GM19452 (cell line): ENCODE measurements at regions not wholly inside any gene's neighbourhood (a gene's known extent, or its start where the extent isn't known, plus 50 kb on each side); places are given as distances from the start of the nearest gene placed in this dataset.

Experiments used
- ATAC-seq: cut with Tn5 transposase; IDR thresholded peaks from one replicate; pipeline ENCODE4 v1.9.1; 2021; ENCODE audit not compliant: unreplicated experiment

- ATAC-seq = no peak
Observed at GRCh38 chr7:41114131-41114530, 588.8 kb downstream of the INHBA start.

GRCh38 chr7:41113719-41114118 is 589.2 kb downstream of the INHBA start:
- ATAC-seq = no peak

- no peak for ATAC-seq
Observed at GRCh38 chr7:41110186-41110585, 592.7 kb downstream of the INHBA start.

- ATAC-seq = no peak
Observed at GRCh38 chr7:41108821-41109220, 594.1 kb downstream of the INHBA start.

- ATAC-seq = no peak
Observed at GRCh38 chr7:41107938-41108448, 594.9 kb downstream of the INHBA start.

- no peak for ATAC-seq
Observed at GRCh38 chr7:41107330-41107937, 595.5 kb downstream of the INHBA start.

- ATAC-seq = no peak
Observed at GRCh38 chr7:41104631-41105030, 598.3 kb downstream of the INHBA start.

- ATAC-seq = no peak
Observed at GRCh38 chr7:41103331-41103730, 599.6 kb downstream of the INHBA start.

- ATAC-seq = no peak
Observed at GRCh38 chr7:41098846-41099245, 604.0 kb downstream of the INHBA start.

- ATAC-seq = no peak
Observed at GRCh38 chr7:41098402-41098801, 604.5 kb downstream of the INHBA start.

GRCh38 chr7:41097501-41097900 is 605.4 kb downstream of the INHBA start:
- no peak for ATAC-seq

- no peak for ATAC-seq
Observed at GRCh38 chr7:41096917-41097316, 606.0 kb downstream of the INHBA start.

GRCh38 chr7:41093141-41093540 is 609.7 kb downstream of the INHBA start:
- no peak for ATAC-seq

- ATAC-seq = no peak
Observed at GRCh38 chr7:41085244-41085643, 617.6 kb downstream of the INHBA start.

- no peak for ATAC-seq
Observed at GRCh38 chr7:41084381-41084780, 618.5 kb downstream of the INHBA start.

GRCh38 chr7:41069635-41070034 is 633.3 kb downstream of the INHBA start:
- no peak for ATAC-seq

- ATAC-seq = no peak
Observed at GRCh38 chr7:41067576-41067975, 635.3 kb downstream of the INHBA start.

GRCh38 chr7:41065663-41066062 is 637.2 kb downstream of the INHBA start:
- ATAC-seq = no peak

GRCh38 chr7:41063116-41063515 is 639.8 kb downstream of the INHBA start:
- ATAC-seq = no peak

- no peak for ATAC-seq
Observed at GRCh38 chr7:41060796-41061195, 642.1 kb downstream of the INHBA start.

- no peak for ATAC-seq
Observed at GRCh38 chr7:41059796-41060195, 643.1 kb downstream of the INHBA start.

- ATAC-seq = no peak
Observed at GRCh38 chr7:41058986-41059741, 643.7 kb downstream of the INHBA start.
